Liver (tissue), 3 donors: ENCODE measurements at regions not wholly inside any gene's neighbourhood (a gene's known extent, or its start where the extent isn't known, plus 50 kb on each side); places are given as distances from the start of the nearest gene placed in this dataset.

Experiments
- GABPA ChIP-seq, 2 donors: IDR thresholded peaks in 1 of 2; conservative IDR thresholded peaks in 1 of 2; 2 replicates each; pipeline ENCODE4 v1.6.1; 2016; ENCODE audit warnings: antibody characterized with exemption in 2 of 2, mild to moderate bottlenecking in 1 of 2, moderate library complexity in 1 of 2
- RAD21 ChIP-seq, 2 donors: IDR thresholded peaks; 2 replicates each; pipeline ENCODE4 v1.6.1; 2016; ENCODE audit warnings: antibody characterized with exemption in 2 of 2, mild to moderate bottlenecking in 2 of 2
- RXRA ChIP-seq, 2 donors: IDR thresholded peaks; 2 replicates each; pipeline ENCODE4 v1.6.1; 2017 to 2018; ENCODE audit warnings: antibody characterized with exemption in 2 of 2, mild to moderate bottlenecking in 1 of 2
- TF ChIP-seq, protein P1 (sequence below): fragments of 150-350 bp; IDR thresholded peaks from 2 replicates; pipeline ENCODE4 v1.5.1; 2017; ENCODE audit warnings: improper control_type of control experiment, low read depth, low read length; ENCODE audit not compliant: missing input control
- TF ChIP-seq, protein P2 (sequence below): IDR thresholded peaks from 2 replicates; pipeline ENCODE4 v1.6.1; 2016; ENCODE audit warnings: antibody characterized with exemption, mild to moderate bottlenecking
- TF ChIP-seq, protein P3 (sequence below): IDR thresholded peaks from 2 replicates; pipeline ENCODE4 v1.6.1; 2016; ENCODE audit warnings: antibody characterized with exemption
- donor health status: healthy.
- donor health status: healthy.

DNA sequence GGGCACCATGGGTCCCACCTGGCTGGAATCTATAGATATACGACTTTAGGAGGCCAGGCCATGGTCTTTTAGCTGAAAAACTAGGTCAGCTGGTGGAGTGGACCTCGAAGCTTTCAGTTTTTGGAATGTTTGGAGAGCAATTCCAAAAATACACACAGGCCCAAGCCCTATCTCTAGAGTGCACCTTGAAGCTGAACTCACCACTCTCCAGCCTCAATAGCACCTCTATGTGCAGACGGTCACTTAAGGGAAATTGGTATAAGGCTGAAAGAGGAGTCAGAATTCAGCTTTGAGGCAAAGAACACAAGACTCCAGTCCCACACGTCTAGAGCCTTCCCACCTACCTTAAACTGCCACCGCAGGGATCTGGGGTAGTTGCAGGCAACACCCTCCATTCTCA lies 56.4 kb upstream of the KATNAL1 start:
- TF ChIP-seq, protein P1, sequence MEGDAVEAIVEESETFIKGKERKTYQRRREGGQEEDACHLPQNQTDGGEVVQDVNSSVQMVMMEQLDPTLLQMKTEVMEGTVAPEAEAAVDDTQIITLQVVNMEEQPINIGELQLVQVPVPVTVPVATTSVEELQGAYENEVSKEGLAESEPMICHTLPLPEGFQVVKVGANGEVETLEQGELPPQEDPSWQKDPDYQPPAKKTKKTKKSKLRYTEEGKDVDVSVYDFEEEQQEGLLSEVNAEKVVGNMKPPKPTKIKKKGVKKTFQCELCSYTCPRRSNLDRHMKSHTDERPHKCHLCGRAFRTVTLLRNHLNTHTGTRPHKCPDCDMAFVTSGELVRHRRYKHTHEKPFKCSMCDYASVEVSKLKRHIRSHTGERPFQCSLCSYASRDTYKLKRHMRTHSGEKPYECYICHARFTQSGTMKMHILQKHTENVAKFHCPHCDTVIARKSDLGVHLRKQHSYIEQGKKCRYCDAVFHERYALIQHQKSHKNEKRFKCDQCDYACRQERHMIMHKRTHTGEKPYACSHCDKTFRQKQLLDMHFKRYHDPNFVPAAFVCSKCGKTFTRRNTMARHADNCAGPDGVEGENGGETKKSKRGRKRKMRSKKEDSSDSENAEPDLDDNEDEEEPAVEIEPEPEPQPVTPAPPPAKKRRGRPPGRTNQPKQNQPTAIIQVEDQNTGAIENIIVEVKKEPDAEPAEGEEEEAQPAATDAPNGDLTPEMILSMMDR = no peak
- TF ChIP-seq, protein P2, sequence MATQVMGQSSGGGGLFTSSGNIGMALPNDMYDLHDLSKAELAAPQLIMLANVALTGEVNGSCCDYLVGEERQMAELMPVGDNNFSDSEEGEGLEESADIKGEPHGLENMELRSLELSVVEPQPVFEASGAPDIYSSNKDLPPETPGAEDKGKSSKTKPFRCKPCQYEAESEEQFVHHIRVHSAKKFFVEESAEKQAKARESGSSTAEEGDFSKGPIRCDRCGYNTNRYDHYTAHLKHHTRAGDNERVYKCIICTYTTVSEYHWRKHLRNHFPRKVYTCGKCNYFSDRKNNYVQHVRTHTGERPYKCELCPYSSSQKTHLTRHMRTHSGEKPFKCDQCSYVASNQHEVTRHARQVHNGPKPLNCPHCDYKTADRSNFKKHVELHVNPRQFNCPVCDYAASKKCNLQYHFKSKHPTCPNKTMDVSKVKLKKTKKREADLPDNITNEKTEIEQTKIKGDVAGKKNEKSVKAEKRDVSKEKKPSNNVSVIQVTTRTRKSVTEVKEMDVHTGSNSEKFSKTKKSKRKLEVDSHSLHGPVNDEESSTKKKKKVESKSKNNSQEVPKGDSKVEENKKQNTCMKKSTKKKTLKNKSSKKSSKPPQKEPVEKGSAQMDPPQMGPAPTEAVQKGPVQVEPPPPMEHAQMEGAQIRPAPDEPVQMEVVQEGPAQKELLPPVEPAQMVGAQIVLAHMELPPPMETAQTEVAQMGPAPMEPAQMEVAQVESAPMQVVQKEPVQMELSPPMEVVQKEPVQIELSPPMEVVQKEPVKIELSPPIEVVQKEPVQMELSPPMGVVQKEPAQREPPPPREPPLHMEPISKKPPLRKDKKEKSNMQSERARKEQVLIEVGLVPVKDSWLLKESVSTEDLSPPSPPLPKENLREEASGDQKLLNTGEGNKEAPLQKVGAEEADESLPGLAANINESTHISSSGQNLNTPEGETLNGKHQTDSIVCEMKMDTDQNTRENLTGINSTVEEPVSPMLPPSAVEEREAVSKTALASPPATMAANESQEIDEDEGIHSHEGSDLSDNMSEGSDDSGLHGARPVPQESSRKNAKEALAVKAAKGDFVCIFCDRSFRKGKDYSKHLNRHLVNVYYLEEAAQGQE = no peak
- TF ChIP-seq, protein P3, sequence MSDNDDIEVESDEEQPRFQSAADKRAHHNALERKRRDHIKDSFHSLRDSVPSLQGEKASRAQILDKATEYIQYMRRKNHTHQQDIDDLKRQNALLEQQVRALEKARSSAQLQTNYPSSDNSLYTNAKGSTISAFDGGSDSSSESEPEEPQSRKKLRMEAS = no peak
- TF ChIP-seq RAD21 (IDR thresholded peaks at IDR 0.05) (no peak), RXRA (IDR thresholded peaks at IDR 0.05) (no peak), GABPA (IDR thresholded peaks at IDR 0.05 in 1 of 2, conservative IDR thresholded peaks at IDR 0.05 in 1 of 2) (no peak)
